GM23338 (cell line): ENCODE measurements at regions not wholly inside any gene's neighbourhood (a gene's known extent, or its start where the extent isn't known, plus 50 kb on each side); places are given as distances from the start of the nearest gene placed in this dataset.

Experiments used
- CREB1 ChIP-seq: fragments of 250-450 bp; sonication (Bioruptor Pico); IDR thresholded peaks from 2 replicates; pipeline ENCODE4 v1.5.0; 2020; ENCODE audit warnings: low read depth, mild to moderate bottlenecking, moderate library complexity
- EZH2 ChIP-seq: fragments of 200-600 bp; sonication (generic); IDR thresholded peaks from one replicate; pipeline ENCODE4 v1.8.0; 2017; ENCODE audit warnings: antibody characterized with exemption, mild to moderate bottlenecking, low read depth; ENCODE audit not compliant: unreplicated experiment
- POLR2AphosphoS5 ChIP-seq: IDR thresholded peaks from 2 replicates; pipeline ENCODE4 v1.6.1; 2016; ENCODE audit warnings: antibody characterized with exemption, low read depth
- STAT1 ChIP-seq: IDR thresholded peaks from one replicate; pipeline ENCODE4 v1.6.1; 2016; ENCODE audit warnings: antibody characterized with exemption; ENCODE audit not compliant: unreplicated experiment
- TF ChIP-seq, protein P1 (sequence below), 2 experiments: fragments of 200-600 bp in 1 of 2; sonication (generic) in 1 of 2; conservative IDR thresholded peaks; 2 replicates each; pipeline versions ENCODE4 v1.5.1 to v1.6.1; 2016 to 2017; ENCODE audit warnings: antibody characterized with exemption in 2 of 2, low read depth in 2 of 2, mild to moderate bottlenecking in 2 of 2, moderate library complexity in 1 of 2
- TF ChIP-seq, protein P2 (sequence below): IDR thresholded peaks from 2 replicates; pipeline ENCODE4 v1.6.1; 2016; ENCODE audit warnings: antibody characterized with exemption
- TF ChIP-seq, protein P3 (sequence below): IDR thresholded peaks from one replicate; pipeline ENCODE4 v1.6.1; 2018; ENCODE audit warnings: antibody characterized with exemption; ENCODE audit not compliant: unreplicated experiment

DNA sequence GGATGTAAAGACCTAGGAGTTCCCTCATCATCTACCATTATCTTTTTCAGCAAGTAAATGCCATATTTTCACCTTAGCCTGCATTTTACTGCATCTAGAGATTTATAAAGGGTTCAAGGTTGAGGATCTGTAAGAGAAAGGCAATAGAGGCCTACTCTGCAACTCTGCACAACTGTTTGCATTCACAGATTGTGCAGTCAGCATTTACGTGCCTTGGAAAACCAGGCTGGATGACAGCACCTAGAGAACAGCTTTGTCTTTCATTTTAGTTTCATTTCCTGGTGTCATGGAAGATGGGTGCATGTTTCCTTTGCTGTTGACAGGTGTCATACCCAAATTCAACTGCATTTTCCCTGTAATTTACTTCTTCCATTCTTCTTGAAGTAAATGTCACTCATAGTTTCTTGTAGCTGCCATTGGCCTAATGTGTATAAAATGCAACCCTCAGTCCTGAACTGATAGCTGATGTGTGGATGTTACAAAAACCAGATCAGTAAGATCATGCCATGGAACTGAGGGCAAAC is 817.5 kb downstream of the SQOR start:
- TF ChIP-seq EZH2 (no peak), POLR2AphosphoS5 (no peak), STAT1 (no peak), CREB1 (CRISPR knock-in tag) (no peak)
- TF ChIP-seq, protein P1, sequence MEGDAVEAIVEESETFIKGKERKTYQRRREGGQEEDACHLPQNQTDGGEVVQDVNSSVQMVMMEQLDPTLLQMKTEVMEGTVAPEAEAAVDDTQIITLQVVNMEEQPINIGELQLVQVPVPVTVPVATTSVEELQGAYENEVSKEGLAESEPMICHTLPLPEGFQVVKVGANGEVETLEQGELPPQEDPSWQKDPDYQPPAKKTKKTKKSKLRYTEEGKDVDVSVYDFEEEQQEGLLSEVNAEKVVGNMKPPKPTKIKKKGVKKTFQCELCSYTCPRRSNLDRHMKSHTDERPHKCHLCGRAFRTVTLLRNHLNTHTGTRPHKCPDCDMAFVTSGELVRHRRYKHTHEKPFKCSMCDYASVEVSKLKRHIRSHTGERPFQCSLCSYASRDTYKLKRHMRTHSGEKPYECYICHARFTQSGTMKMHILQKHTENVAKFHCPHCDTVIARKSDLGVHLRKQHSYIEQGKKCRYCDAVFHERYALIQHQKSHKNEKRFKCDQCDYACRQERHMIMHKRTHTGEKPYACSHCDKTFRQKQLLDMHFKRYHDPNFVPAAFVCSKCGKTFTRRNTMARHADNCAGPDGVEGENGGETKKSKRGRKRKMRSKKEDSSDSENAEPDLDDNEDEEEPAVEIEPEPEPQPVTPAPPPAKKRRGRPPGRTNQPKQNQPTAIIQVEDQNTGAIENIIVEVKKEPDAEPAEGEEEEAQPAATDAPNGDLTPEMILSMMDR (conservative IDR thresholded peaks at IDR 0.05; ENCODE audit: low read depth in 2 of 2), result no peak
- TF ChIP-seq, protein P2, sequence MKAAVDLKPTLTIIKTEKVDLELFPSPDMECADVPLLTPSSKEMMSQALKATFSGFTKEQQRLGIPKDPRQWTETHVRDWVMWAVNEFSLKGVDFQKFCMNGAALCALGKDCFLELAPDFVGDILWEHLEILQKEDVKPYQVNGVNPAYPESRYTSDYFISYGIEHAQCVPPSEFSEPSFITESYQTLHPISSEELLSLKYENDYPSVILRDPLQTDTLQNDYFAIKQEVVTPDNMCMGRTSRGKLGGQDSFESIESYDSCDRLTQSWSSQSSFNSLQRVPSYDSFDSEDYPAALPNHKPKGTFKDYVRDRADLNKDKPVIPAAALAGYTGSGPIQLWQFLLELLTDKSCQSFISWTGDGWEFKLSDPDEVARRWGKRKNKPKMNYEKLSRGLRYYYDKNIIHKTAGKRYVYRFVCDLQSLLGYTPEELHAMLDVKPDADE, result no peak
- TF ChIP-seq, protein P3, sequence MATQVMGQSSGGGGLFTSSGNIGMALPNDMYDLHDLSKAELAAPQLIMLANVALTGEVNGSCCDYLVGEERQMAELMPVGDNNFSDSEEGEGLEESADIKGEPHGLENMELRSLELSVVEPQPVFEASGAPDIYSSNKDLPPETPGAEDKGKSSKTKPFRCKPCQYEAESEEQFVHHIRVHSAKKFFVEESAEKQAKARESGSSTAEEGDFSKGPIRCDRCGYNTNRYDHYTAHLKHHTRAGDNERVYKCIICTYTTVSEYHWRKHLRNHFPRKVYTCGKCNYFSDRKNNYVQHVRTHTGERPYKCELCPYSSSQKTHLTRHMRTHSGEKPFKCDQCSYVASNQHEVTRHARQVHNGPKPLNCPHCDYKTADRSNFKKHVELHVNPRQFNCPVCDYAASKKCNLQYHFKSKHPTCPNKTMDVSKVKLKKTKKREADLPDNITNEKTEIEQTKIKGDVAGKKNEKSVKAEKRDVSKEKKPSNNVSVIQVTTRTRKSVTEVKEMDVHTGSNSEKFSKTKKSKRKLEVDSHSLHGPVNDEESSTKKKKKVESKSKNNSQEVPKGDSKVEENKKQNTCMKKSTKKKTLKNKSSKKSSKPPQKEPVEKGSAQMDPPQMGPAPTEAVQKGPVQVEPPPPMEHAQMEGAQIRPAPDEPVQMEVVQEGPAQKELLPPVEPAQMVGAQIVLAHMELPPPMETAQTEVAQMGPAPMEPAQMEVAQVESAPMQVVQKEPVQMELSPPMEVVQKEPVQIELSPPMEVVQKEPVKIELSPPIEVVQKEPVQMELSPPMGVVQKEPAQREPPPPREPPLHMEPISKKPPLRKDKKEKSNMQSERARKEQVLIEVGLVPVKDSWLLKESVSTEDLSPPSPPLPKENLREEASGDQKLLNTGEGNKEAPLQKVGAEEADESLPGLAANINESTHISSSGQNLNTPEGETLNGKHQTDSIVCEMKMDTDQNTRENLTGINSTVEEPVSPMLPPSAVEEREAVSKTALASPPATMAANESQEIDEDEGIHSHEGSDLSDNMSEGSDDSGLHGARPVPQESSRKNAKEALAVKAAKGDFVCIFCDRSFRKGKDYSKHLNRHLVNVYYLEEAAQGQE, result no peak
